HCT116 (cell line): ENCODE measurements at regions not wholly inside any gene's neighbourhood (a gene's known extent, or its start where the extent isn't known, plus 50 kb on each side); places are given as distances from the start of the nearest gene placed in this dataset.

ENCODE experiments used
- CTCF ChIP-seq, 3 experiments: fragments of 200-600 bp in 1 of 3; sonication (generic) in 1 of 3; IDR thresholded peaks in 2 of 3; conservative IDR thresholded peaks in 1 of 3; 2 replicates each; pipeline ENCODE4 v1.5.1; 2012 to 2017; ENCODE audit warnings: low read depth in 2 of 3, low read length in 2 of 3, antibody characterized with exemption in 1 of 3, borderline replicate concordance in 1 of 3, control low read depth in 1 of 3, mild to moderate bottlenecking in 1 of 3, mixed read lengths in 1 of 3, mixed run types in 1 of 3, moderate library complexity in 1 of 3; ENCODE audit not compliant: insufficient read depth in 1 of 3
- ELF1 ChIP-seq: IDR thresholded peaks from 2 replicates; pipeline ENCODE4 v1.6.1; 2012; ENCODE audit warnings: low read depth, borderline replicate concordance
- EZH2 ChIP-seq: fragments of 200-600 bp; sonication (generic); IDR thresholded peaks from 2 replicates; pipeline ENCODE4 v1.6.1; 2017; ENCODE audit warnings: antibody characterized with exemption, mixed run types
- EZH2phosphoT487 ChIP-seq: fragments of 200-600 bp; IDR thresholded peaks from 2 replicates; pipeline ENCODE4 v1.6.1; 2018; ENCODE audit warnings: antibody characterized with exemption, borderline replicate concordance
- MAX ChIP-seq: IDR thresholded peaks from 2 replicates; pipeline ENCODE4 v1.6.1; 2012
- POLR2A ChIP-seq: IDR thresholded peaks from 2 replicates; pipeline ENCODE4 v1.7.0; 2011; ENCODE audit warnings: borderline replicate concordance; ENCODE audit not compliant: insufficient read depth, insufficient read length; ENCODE audit errors: extremely low read depth
- POLR2AphosphoS5 ChIP-seq: IDR thresholded peaks from 2 replicates; pipeline ENCODE4 v1.6.1; 2011; ENCODE audit warnings: mild to moderate bottlenecking, low read depth, low read length, moderate library complexity
- SIN3A ChIP-seq: IDR thresholded peaks from 2 replicates; pipeline ENCODE4 v1.6.1; 2012; ENCODE audit warnings: low read depth
- SP1 ChIP-seq: IDR thresholded peaks from 2 replicates; pipeline ENCODE4 v1.6.1; 2012; ENCODE audit warnings: low read depth
- TCF7L2 ChIP-seq: IDR thresholded peaks from 2 replicates; pipeline ENCODE4 v1.7.0; 2011; ENCODE audit warnings: borderline replicate concordance, inconsistent platforms; ENCODE audit not compliant: insufficient read depth, insufficient read length; ENCODE audit errors: extremely low read depth
- YY1 ChIP-seq: IDR thresholded peaks from 2 replicates; pipeline ENCODE4 v1.6.1; 2011; ENCODE audit warnings: low read length, low read depth, moderate library complexity, mild to moderate bottlenecking; ENCODE audit not compliant: insufficient replicate concordance; ENCODE audit errors: extremely low read depth
- ZBTB33 ChIP-seq: IDR thresholded peaks from 2 replicates; pipeline ENCODE4 v1.6.1; 2011; ENCODE audit warnings: mild to moderate bottlenecking, low read length, moderate library complexity; ENCODE audit not compliant: insufficient replicate concordance; ENCODE audit errors: extremely low read depth
- ZNF274 ChIP-seq: fragments of 200-500 bp; sonication (Bioruptor generic); IDR thresholded peaks from 2 replicates; pipeline ENCODE4 v1.6.1; 2014; ENCODE audit warnings: mild to moderate bottlenecking, low read depth, low read length, inconsistent platforms

- no peak for TF ChIP-seq ELF1
- TF ChIP-seq POLR2AphosphoS5, result no peak
- no peak for TF ChIP-seq TCF7L2
- TF ChIP-seq MAX, result no peak
- TF ChIP-seq EZH2, result no peak
- TF ChIP-seq ZNF274, result no peak
- no peak for TF ChIP-seq CTCF (IDR thresholded peaks at IDR 0.05 in 2 of 3, conservative IDR thresholded peaks at IDR 0.05 in 1 of 3; ENCODE audit: borderline replicate concordance in 1 of 3, insufficient read depth in 1 of 3, low read depth in 2 of 3, low read length in 2 of 3)
- TF ChIP-seq POLR2A, result no peak
- no peak for TF ChIP-seq EZH2phosphoT487
- TF ChIP-seq SIN3A, result no peak
- no peak for TF ChIP-seq ZBTB33
- no peak for TF ChIP-seq YY1
- TF ChIP-seq SP1, result no peak
Measured at GRCh38 chr5:158039441-158039840, 180.5 kb upstream of the CLINT1 start.
